Hepatocyte (in vitro differentiated cells): ENCODE measurements at regions not wholly inside any gene's neighbourhood (a gene's known extent, or its start where the extent isn't known, plus 50 kb on each side); places are given as distances from the start of the nearest gene placed in this dataset.

Source experiments
- DNase-seq: peaks from one replicate; pipeline ENCODE4 v3.0.0-alpha.2; 2016; ENCODE audit warnings: low spot score
- H2AFZ ChIP-seq: fragments of 200-600 bp; sonication (generic); 2 replicates; pipeline ENCODE4 v1.6.0; 2016; ENCODE audit warnings: antibody characterized with exemption, mild to moderate bottlenecking
- H3K27ac ChIP-seq: fragments of 200-600 bp; sonication (generic); 2 replicates; pipeline ENCODE4 v1.5.1; 2016; ENCODE audit warnings: mild to moderate bottlenecking
- H3K27me3 ChIP-seq: fragments of 200-600 bp; sonication (generic); 2 replicates; pipeline ENCODE4 v1.6.1; 2016
- H3K36me3 ChIP-seq: fragments of 200-600 bp; sonication (generic); replicated peaks from 2 replicates; pipeline ENCODE4 v1.5.1; 2016; ENCODE audit warnings: low read depth; ENCODE audit not compliant: insufficient read depth
- H3K4me1 ChIP-seq: fragments of 200-600 bp; sonication (generic); 2 replicates; pipeline ENCODE4 v1.5.1; 2016; ENCODE audit warnings: mild to moderate bottlenecking, moderate library complexity; ENCODE audit not compliant: insufficient read depth
- H3K4me2 ChIP-seq: fragments of 200-600 bp; sonication (generic); 2 replicates; pipeline ENCODE4 v1.6.0; 2016
- H3K4me3 ChIP-seq: fragments of 200-600 bp; sonication (generic); 2 replicates; pipeline ENCODE4 v1.5.1; 2016; ENCODE audit warnings: mild to moderate bottlenecking
- H3K79me2 ChIP-seq: fragments of 200-600 bp; sonication (generic); 2 replicates; pipeline ENCODE4 v1.6.0; 2017; ENCODE audit warnings: mild to moderate bottlenecking
- H3K9me2 ChIP-seq: fragments of 200-600 bp; sonication (generic); replicated peaks from 2 replicates; pipeline ENCODE4 v1.6.0; 2017; ENCODE audit warnings: mild to moderate bottlenecking; ENCODE audit not compliant: insufficient read depth
- H3K9me3 ChIP-seq: fragments of 200-600 bp; sonication (generic); 2 replicates; pipeline ENCODE4 v1.5.1; 2016; ENCODE audit warnings: low read depth, mild to moderate bottlenecking
- H4K20me1 ChIP-seq: fragments of 200-600 bp; sonication (generic); 2 replicates; pipeline ENCODE4 v1.6.0; 2016; ENCODE audit warnings: mild to moderate bottlenecking; ENCODE audit not compliant: insufficient read depth, poor library complexity, severe bottlenecking
- EZH2 ChIP-seq: fragments of 200-600 bp; sonication (generic); IDR thresholded peaks from 2 replicates; pipeline ENCODE4 v1.6.1; 2016; ENCODE audit warnings: antibody characterized with exemption, mild to moderate bottlenecking, borderline replicate concordance
- EZH2phosphoT487 ChIP-seq: fragments of 200-600 bp; sonication (generic); IDR thresholded peaks from one replicate; pipeline ENCODE4 v1.6.1; 2018; ENCODE audit warnings: antibody characterized with exemption, mild to moderate bottlenecking, low read depth, moderate library complexity; ENCODE audit not compliant: unreplicated experiment, severe bottlenecking
- WGBS: methylation state at CpG from one replicate; pipeline ENCODE4 v1.1.6; 2016; ENCODE audit warnings: low lambda C conversion rate; ENCODE audit errors: missing lambda C conversion rate; 5-methylcytosine and 5-hydroxymethylcytosine counted together
- TF ChIP-seq, protein P1 (sequence below): fragments of 200-600 bp; sonication (generic); IDR thresholded peaks from 2 replicates; pipeline ENCODE4 v1.5.1; 2016; ENCODE audit warnings: antibody characterized with exemption, mild to moderate bottlenecking; ENCODE audit not compliant: poor library complexity

DNA sequence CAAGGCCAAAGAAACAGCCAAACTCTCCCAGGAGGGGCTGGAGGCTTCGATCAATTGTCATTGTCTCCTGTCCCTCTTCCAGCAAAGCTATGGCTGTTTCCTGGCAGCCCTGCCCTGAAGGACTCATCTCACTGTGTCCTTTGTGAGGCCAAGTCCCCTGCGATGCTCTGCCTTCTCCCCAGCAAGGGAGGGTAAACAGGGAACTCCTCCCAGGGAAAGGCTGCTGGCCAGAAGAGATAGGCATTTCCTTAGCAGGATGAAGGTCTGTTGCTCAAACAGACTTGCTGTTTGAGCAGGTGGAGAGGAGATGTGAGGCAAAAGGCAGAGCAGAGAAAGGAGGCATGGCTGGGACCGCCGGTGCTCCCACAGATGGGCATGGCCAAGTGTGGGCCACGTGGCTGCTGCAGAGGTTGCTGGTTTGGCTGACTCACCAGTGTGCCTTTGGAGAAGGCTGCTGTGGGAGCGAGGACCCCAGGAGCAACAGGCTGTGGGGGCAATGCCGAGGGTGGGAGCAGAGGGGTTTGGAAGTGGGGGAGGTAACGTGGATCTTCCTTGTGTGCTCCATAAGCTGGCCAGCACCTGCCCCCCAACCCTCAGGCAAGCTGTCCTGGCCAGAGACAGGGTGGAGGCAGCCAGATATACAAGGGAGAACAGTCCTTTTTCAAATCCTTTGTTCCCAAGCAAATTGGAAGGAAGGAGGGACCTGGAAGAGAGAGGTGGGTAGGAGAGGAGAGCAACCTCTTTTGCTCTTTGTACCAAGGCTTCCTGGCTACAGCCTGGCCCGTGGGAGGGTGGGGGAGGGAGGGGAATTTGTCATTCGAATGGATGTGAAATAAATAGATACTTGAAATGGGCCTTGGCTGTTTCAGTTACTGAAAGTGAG lies 449.8 kb downstream of the SIPA1L2 start:
- Histone ChIP-seq H3K4me2 (no peak overlapping the region), H3K4me3 (no peak overlapping the region), H3K36me3 (no peaks in the 10 kb centered on the region), H3K9me2 (no peaks in the 10 kb centered on the region), H3K9me3 (no peaks in the 10 kb centered on the region), H3K79me2 (no peaks in the 10 kb centered on the region), H3K27me3 (no peaks in the 10 kb centered on the region), H2AFZ (no peak overlapping the region), H3K4me1 (no peaks in the 10 kb centered on the region), H3K27ac (no peak overlapping the region), H4K20me1 (no peaks in the 10 kb centered on the region)
- WGBS: 83% methylated on average over 10 of the region's 10 CpGs
- TF ChIP-seq EZH2phosphoT487: no peak
- TF ChIP-seq, protein P1, sequence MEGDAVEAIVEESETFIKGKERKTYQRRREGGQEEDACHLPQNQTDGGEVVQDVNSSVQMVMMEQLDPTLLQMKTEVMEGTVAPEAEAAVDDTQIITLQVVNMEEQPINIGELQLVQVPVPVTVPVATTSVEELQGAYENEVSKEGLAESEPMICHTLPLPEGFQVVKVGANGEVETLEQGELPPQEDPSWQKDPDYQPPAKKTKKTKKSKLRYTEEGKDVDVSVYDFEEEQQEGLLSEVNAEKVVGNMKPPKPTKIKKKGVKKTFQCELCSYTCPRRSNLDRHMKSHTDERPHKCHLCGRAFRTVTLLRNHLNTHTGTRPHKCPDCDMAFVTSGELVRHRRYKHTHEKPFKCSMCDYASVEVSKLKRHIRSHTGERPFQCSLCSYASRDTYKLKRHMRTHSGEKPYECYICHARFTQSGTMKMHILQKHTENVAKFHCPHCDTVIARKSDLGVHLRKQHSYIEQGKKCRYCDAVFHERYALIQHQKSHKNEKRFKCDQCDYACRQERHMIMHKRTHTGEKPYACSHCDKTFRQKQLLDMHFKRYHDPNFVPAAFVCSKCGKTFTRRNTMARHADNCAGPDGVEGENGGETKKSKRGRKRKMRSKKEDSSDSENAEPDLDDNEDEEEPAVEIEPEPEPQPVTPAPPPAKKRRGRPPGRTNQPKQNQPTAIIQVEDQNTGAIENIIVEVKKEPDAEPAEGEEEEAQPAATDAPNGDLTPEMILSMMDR: no peak
- no peak for TF ChIP-seq EZH2
- DNase-seq: no peak

DNA sequence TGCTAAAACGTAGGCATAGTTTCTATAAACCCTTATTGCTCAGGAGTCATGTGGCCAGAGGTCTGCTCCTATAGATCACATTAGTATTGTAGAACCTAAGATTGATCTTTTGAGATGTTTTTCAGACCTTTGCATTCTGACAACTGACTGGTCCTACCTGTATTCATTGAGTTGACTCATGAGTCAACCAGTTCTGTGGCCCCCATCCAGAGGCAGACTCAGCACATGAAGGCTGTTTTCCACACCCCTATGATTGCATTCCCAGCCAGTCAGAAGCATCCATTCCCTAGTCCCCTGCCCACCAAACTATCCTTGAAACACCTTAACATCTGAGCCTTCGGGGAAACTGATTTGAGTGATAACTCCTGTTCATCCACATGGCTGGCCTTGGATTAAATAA lies 451.7 kb downstream of the SIPA1L2 start:
- no peak overlapping the region for H3K27ac ChIP-seq
- no peaks in the 10 kb centered on the region for H3K79me2 ChIP-seq
- H3K27me3 ChIP-seq: no peaks in the 10 kb centered on the region
- no peak overlapping the region for H2AFZ ChIP-seq
- no peaks in the 10 kb centered on the region for H3K9me3 ChIP-seq
- H4K20me1 ChIP-seq: no peaks in the 10 kb centered on the region
- H3K9me2 ChIP-seq: no peaks in the 10 kb centered on the region
- H3K4me3 ChIP-seq: no peak overlapping the region
- DNase-seq: no peak
- no peaks in the 10 kb centered on the region for H3K36me3 ChIP-seq
- no peaks in the 10 kb centered on the region for H3K4me1 ChIP-seq
- H3K4me2 ChIP-seq: no peak overlapping the region
- no peak for TF ChIP-seq EZH2phosphoT487
- TF ChIP-seq, protein P1: no peak
- TF ChIP-seq EZH2: no peak
- 96% methylated on average over 2 of the region's 2 CpGs for WGBS

DNA sequence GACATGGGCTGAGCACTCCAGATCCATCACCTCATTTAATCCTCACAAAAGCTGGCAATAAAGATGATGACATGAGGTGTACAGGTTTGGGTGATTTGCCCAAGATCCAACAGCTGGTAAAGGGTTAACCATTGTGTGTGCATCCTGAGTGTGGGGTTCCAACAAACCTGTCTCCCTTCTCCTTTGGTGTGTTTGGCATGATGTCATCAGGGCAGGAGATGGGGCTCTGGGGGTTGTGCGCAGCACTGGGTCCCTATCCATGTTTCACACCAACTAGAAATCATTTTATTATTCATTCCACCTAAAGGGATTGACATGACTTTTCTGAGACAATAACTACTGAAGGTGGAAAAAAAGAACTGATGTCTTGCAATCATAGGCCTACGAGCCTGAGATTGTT lies 452.5 kb downstream of the SIPA1L2 start:
- H3K79me2 ChIP-seq: no peaks in the 10 kb centered on the region
- whole genome bisulfite sequencing: 93% methylated on average over 2 of the region's 2 CpGs
- no peak overlapping the region for H3K4me2 ChIP-seq
- H3K27me3 ChIP-seq: no peaks in the 10 kb centered on the region
- no peak overlapping the region for H3K4me3 ChIP-seq
- no peak overlapping the region for H2AFZ ChIP-seq
- TF ChIP-seq EZH2phosphoT487 (no peak), EZH2 (no peak)
- TF ChIP-seq, protein P1: no peak
- no peak overlapping the region for H3K27ac ChIP-seq
- no peaks in the 10 kb centered on the region for H3K9me2 ChIP-seq
- H4K20me1 ChIP-seq: no peaks in the 10 kb centered on the region
- no peaks in the 10 kb centered on the region for H3K36me3 ChIP-seq
- DNase-seq: no peak
- H3K4me1 ChIP-seq: no peaks in the 10 kb centered on the region
- no peaks in the 10 kb centered on the region for H3K9me3 ChIP-seq
